ENCODE measurements at regions not wholly inside any gene's neighbourhood (a gene's known extent, or its start where the extent isn't known, plus 50 kb on each side); places are given as distances from the start of the nearest gene placed in this dataset.

- intact Hi-C loops (cut with DNase I), result loop anchor here in 1 of 2 donors (10.0 kb wide), 1 partner anchor 481 kb away; no protein-coding TSS in a partner anchor
- Histone ChIP-seq H3K27ac (no peak overlapping the region), H3K36me3 (no peaks in the 10 kb centered on the region), H3K4me3 (no peak overlapping the region), H3K9me3 (no peaks in the 10 kb centered on the region), H3K4me1 (no peaks in the 10 kb centered on the region), H3K27me3 (no peaks in the 10 kb centered on the region)
- DNase-seq (no peak), ATAC-seq (peak in 2 of 4 donors; percentile 36 to 76)
- TF ChIP-seq POLR2A (IDR thresholded peaks at IDR 0.05) (no peak), CTCF (IDR thresholded peaks at IDR 0.05) (no peak)
These were observed 136.5 kb downstream of the SPTSSA start for GRCh38 chr14:34325493-34325892.

DNA sequence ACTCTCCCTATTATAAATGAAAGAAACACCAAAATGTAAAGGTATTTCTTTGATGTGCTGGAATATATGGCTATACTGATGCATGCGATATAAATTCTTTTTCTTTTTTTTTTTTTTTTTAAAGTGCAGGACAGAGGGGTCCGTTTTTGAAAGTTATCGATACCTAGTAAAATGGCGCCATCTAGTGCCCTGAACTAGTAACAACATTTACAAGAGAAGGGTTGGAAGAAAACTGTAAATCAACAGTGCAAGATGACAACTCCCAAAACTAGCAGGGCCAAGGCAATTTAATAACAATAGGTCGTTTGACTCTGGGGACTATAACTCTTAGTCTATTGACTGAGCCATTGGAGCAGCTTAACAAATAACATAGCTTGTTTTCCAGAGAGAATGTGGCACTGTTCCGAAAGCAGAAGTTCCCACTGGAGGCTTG lies 137.7 kb downstream of the SPTSSA start:
- whole genome bisulfite sequencing (ENCODE audit: insufficient coverage, low coverage, low lambda C conversion rate, missing lambda C conversion rate), result 0% methylated on average over 5 of the region's 6 CpGs
- H3K27me3 ChIP-seq, result no peaks in the 10 kb centered on the region
- no peak overlapping the region for H3K27ac ChIP-seq
- no peaks in the 10 kb centered on the region for H3K36me3 ChIP-seq
- intact Hi-C loops (cut with DNase I), result loop anchor here in 1 of 2 donors (10.0 kb wide), 1 partner anchor 480 kb away; no protein-coding TSS in a partner anchor
- peak; percentile 66 to 80 (median 71) for ATAC-seq
- H3K9me3 ChIP-seq, result no peaks in the 10 kb centered on the region
- H3K4me1 ChIP-seq, result no peaks in the 10 kb centered on the region
- no peak for DNase-seq
- TF ChIP-seq CTCF (IDR thresholded peaks at IDR 0.05) (peak; percentile 44 to 75 (median 70)), POLR2A (IDR thresholded peaks at IDR 0.05) (no peak)
- H3K4me3 ChIP-seq, result no peak overlapping the region

GRCh38 chr14:34322940-34323418 lies 139.1 kb downstream of the SPTSSA start:
- DNase-seq (peak; percentile 64 to 66 (median 66)), ATAC-seq (peak; percentile 79 to 86 (median 84))
- Histone ChIP-seq H3K4me1 (no peaks in the 10 kb centered on the region), H3K4me3 (no peak overlapping the region), H3K9me3 (no peaks in the 10 kb centered on the region), H3K27ac (no peak overlapping the region), H3K36me3 (no peaks in the 10 kb centered on the region), H3K27me3 (no peaks in the 10 kb centered on the region)
- WGBS (ENCODE audit: insufficient coverage, low coverage, low lambda C conversion rate, missing lambda C conversion rate), result 25% methylated on average over 8 of the region's 8 CpGs
- intact Hi-C loops (cut with DNase I), result loop anchor here in 1 of 2 donors (10.0 kb wide), 1 partner anchor 478 kb away; no protein-coding TSS in a partner anchor
- TF ChIP-seq CTCF (IDR thresholded peaks at IDR 0.05) (peak; percentile 43 to 80 (median 78)), POLR2A (IDR thresholded peaks at IDR 0.05) (no peak)

- no peak for DNase-seq
- Histone ChIP-seq H3K27ac (no peak overlapping the region), H3K9me3 (no peaks in the 10 kb centered on the region), H3K4me3 (no peak overlapping the region), H3K27me3 (no peaks in the 10 kb centered on the region), H3K36me3 (no peaks in the 10 kb centered on the region), H3K4me1 (no peaks in the 10 kb centered on the region)
- WGBS (ENCODE audit: insufficient coverage, low coverage, low lambda C conversion rate, missing lambda C conversion rate), result 64% methylated on average over 3 of the region's 4 CpGs
- no peak for TF ChIP-seq CTCF (IDR thresholded peaks at IDR 0.05)
- TF ChIP-seq POLR2A (IDR thresholded peaks at IDR 0.05), result no peak
- ATAC-seq, result no peak
- intact Hi-C loops (cut with DNase I), result no loop called here
These were observed 142.9 kb downstream of the SPTSSA start for GRCh38 chr14:34319140-34319539.

DNA sequence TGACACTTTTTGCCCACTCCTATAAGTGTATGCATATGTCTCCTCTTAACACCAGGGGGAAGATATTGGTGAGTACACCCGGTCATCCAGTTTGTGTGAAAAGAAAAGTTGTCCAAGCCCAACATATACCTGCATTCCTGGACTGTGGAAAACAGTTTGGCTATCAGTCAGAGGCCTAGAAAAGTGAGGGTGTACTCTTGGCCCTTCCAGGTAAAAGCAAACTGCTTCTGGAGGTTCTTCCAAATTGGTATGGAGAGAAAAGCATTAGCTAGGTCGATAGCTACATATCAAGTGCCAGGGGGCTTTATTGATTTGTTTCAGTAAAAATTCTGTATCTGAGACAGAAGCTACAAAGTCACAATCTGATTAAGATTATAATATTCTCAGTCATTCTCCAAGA lies 144.0 kb downstream of the SPTSSA start:
- intact Hi-C loops (cut with DNase I), result no loop called here
- H3K36me3 ChIP-seq, result no peaks in the 10 kb centered on the region

More for the DNA sequence above, 144.0 kb downstream of the SPTSSA start:
- no peaks in the 10 kb centered on the region for H3K4me1 ChIP-seq
- no peaks in the 10 kb centered on the region for H3K9me3 ChIP-seq
- no peaks in the 10 kb centered on the region for H3K27me3 ChIP-seq
- no peak overlapping the region for H3K4me3 ChIP-seq
- no peak for ATAC-seq
- H3K27ac ChIP-seq, result no peak overlapping the region
- TF ChIP-seq POLR2A (IDR thresholded peaks at IDR 0.05) (no peak), CTCF (IDR thresholded peaks at IDR 0.05) (no peak)
- 61% methylated on average over 2 of the region's 2 CpGs for WGBS (ENCODE audit: insufficient coverage, low coverage, low lambda C conversion rate, missing lambda C conversion rate)
- no peak for DNase-seq

All from right lobe of liver (tissue), 6 donors.